ENCODE measurements at regions not wholly inside any gene's neighbourhood (a gene's known extent, or its start where the extent isn't known, plus 50 kb on each side); places are given as distances from the start of the nearest gene placed in this dataset.

DNA sequence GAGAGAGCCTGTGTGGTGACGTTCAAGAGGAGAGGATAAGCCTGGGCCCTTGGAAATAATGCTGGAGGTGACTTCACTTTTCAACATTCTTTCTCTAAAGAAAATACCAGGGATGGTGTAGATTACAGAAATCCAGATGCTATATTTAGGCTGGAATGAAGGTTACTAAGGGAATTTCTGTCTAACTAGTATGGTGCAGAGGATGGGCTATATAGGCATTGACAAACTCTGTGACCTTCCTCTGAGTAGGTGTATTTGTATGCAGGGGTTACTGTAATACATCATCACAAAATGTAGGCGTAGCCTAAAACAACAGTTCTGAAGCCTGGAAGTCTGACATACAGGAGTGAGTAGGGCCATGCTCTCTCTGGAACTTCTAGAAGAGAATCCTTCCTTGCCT lies 155.3 kb upstream of the INHBA start:
- H3K27ac ChIP-seq = no peak overlapping the region
- no peak for DNase-seq (ENCODE audit: low spot score)
- no peak overlapping the region for H3K4me3 ChIP-seq
- TF ChIP-seq, protein P1, sequence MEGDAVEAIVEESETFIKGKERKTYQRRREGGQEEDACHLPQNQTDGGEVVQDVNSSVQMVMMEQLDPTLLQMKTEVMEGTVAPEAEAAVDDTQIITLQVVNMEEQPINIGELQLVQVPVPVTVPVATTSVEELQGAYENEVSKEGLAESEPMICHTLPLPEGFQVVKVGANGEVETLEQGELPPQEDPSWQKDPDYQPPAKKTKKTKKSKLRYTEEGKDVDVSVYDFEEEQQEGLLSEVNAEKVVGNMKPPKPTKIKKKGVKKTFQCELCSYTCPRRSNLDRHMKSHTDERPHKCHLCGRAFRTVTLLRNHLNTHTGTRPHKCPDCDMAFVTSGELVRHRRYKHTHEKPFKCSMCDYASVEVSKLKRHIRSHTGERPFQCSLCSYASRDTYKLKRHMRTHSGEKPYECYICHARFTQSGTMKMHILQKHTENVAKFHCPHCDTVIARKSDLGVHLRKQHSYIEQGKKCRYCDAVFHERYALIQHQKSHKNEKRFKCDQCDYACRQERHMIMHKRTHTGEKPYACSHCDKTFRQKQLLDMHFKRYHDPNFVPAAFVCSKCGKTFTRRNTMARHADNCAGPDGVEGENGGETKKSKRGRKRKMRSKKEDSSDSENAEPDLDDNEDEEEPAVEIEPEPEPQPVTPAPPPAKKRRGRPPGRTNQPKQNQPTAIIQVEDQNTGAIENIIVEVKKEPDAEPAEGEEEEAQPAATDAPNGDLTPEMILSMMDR (IDR thresholded peaks at IDR 0.05) = no peak

DNA sequence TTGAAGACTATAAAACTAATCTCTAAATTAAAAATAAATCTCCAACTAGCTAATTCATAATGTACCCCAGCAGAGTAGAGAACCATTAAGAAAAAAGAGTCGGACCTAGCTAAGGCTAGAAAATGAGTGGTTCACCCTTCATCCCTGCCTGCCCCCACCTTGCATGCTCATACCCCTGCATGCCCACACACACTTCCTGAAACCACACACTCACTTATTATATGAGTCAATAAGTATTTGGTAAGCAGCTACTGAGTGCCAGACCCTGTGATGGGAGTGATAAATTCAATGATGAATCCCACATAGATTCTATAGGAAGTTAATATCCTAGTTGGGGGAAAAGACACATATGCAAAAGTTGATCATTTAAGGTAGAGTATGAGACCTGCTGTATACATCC lies 152.9 kb upstream of the INHBA start:
- TF ChIP-seq, protein P1 (IDR thresholded peaks at IDR 0.05) = no peak
- Histone ChIP-seq H3K4me3 (no peak overlapping the region), H3K27ac (no peak overlapping the region)
- no peak for DNase-seq (ENCODE audit: low spot score)

DNA sequence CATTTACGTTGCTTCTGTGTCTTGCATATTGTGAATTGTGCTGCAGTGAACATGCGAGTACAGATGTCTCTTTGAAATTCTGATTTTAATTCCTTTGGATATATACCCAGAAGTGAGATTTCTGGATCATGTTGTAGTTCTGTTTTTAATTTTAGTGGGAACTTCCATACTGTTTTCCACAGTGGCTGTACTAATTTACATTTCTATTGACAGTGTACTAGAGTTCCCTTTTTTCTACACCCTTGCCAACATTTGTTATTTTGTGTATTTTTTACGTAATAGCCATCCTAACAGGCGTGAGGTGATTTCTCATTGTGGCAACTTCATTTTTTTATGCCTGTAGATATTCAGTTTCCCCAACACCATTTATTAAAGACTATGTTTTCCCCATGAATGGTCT lies 144.7 kb upstream of the INHBA start:
- DNase-seq (ENCODE audit: low spot score) = no peak
- no peak overlapping the region for H3K4me3 ChIP-seq
- no peak overlapping the region for H3K27ac ChIP-seq
- TF ChIP-seq, protein P1 (IDR thresholded peaks at IDR 0.05) = no peak

DNA sequence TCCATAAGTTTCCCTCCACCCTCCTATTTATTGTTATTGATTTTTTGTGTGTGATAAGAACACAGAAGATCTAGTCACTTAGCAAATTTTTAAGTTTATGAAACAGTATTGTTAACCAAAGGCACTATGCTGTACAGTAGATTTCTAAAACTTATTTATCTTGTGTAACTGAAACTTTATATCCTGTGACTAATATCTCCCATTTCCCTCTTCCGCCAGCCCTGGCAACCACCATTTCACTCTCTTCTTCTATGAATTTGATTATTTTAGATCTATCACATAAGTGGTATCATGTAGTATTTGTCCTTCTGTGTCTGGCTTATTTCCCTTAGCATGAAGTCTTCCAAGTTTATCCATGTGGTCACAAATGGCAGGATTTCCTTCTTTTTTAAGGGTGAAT lies 144.3 kb upstream of the INHBA start:
- TF ChIP-seq, protein P1 (IDR thresholded peaks at IDR 0.05) = no peak
- Histone ChIP-seq H3K27ac (no peak overlapping the region), H3K4me3 (no peak overlapping the region)
- DNase-seq (ENCODE audit: low spot score) = no peak

DNA sequence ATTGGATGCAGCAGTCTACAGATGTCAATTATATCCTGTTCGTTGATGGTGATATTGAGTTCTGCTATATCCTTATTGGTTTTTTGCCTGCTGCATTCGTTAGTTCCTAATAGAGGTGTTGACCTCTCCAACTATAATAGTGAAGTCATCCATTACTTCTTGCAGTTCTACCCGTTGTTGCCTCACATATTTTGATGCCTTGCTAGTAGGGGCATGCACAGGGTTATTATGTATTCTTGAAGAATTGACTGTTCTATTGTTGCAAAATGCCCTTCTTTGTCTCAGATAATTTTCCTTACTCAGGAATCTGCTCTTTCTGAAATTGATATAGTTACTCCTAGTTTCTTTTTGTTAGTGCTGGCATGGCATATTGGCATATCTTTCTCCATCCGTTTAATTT lies 140.1 kb upstream of the INHBA start:
- no peak overlapping the region for H3K4me3 ChIP-seq
- TF ChIP-seq, protein P1 (IDR thresholded peaks at IDR 0.05) = no peak
- no peak overlapping the region for H3K27ac ChIP-seq
- DNase-seq (ENCODE audit: low spot score) = no peak

DNA sequence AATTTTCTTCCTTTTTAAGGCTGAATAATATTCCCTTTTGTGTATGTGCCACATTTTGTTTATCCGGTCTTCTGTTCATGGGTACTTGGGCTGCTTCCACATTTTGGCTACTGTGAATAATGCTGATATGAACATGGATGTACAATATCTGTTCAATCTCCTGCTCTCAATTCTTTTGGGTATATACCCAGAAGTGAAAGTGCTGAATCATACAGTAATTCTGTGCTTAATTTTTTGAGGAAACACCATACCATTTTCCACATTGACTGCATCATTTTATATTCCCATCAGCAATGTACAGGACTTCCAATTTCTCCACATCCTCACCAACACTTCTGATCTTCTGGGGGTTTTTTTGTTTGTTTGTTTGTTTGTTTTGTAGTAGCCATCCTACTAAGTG lies 135.0 kb upstream of the INHBA start:
- TF ChIP-seq, protein P1 (IDR thresholded peaks at IDR 0.05) = no peak
- no peak for DNase-seq (ENCODE audit: low spot score)
- Histone ChIP-seq H3K4me3 (no peak overlapping the region), H3K27ac (no peak overlapping the region)

DNA sequence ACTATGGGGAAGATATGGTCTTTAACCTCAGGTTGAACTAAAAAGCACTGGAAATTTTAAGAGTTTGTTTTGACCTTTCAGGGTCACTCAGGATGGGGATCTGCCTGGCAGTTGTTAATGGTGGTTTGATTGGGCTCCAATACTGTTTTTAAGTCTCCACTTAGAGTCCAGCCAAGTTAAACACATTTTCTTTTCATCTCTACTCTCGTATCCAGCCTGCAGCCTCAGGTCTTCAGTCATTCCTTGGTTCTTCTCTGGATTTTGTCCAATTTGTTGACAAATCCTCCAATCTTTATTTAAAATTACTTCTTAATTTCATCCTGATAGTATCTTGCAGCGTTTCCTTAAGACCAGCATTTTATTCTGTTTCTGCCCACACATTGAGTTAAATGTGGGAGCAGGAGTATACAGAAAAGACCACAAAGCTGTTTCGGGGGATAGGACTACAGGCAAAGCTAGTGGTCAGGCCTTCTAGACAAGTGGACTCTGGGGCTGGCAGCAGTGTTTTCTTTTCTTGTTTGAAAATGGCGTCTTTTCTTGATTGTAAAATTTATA lies 133.2 kb upstream of the INHBA start:
- H3K27ac ChIP-seq = peak overlapping the region; percentile 85 to 90
- H3K4me3 ChIP-seq = no peak overlapping the region
- DNase-seq (ENCODE audit: low spot score) = no peak
- TF ChIP-seq, protein P1 (IDR thresholded peaks at IDR 0.05) = no peak

All from coronary artery (tissue), 2 donors.